GM21367 (cell line): ENCODE measurements at regions not wholly inside any gene's neighbourhood (a gene's known extent, or its start where the extent isn't known, plus 50 kb on each side); places are given as distances from the start of the nearest gene placed in this dataset.

Experiments
- ATAC-seq: cut with Tn5 transposase; IDR thresholded peaks from one replicate; pipeline ENCODE4 v1.9.1; 2021; ENCODE audit not compliant: unreplicated experiment

- ATAC-seq = no peak
Observed at GRCh38 chr2:105652014-105652796, 92.5 kb upstream of the NCK2 start.

GRCh38 chr2:105649534-105649933 lies 95.2 kb upstream of the NCK2 start:
- ATAC-seq = no peak

GRCh38 chr2:105647731-105648130 lies 97.0 kb upstream of the NCK2 start:
- ATAC-seq = no peak

- ATAC-seq = no peak
Observed at GRCh38 chr2:105646774-105647076, 98.0 kb upstream of the NCK2 start.

- ATAC-seq = no peak
Observed at GRCh38 chr2:105645938-105646773, 98.6 kb upstream of the NCK2 start.

GRCh38 chr2:105645031-105645937 lies 99.4 kb upstream of the NCK2 start:
- no peak for ATAC-seq

GRCh38 chr2:105644174-105644980 lies 100.3 kb upstream of the NCK2 start:
- no peak for ATAC-seq

GRCh38 chr2:105643405-105644173 lies 101.1 kb upstream of the NCK2 start:
- no peak for ATAC-seq

GRCh38 chr2:105641389-105641811 lies 103.3 kb upstream of the NCK2 start:
- ATAC-seq = no peak

- ATAC-seq = no peak
Observed at GRCh38 chr2:105640246-105640645, 104.5 kb upstream of the NCK2 start.

- ATAC-seq = no peak
Observed at GRCh38 chr2:105636109-105636740, 108.5 kb upstream of the NCK2 start.

- ATAC-seq = no peak
Observed at GRCh38 chr2:105635564-105635963, 109.1 kb upstream of the NCK2 start.

- ATAC-seq = no peak
Observed at GRCh38 chr2:105634198-105634597, 110.5 kb upstream of the NCK2 start.

GRCh38 chr2:105631922-105632321 lies 112.8 kb upstream of the NCK2 start:
- no peak for ATAC-seq

GRCh38 chr2:105631011-105631410 lies 113.7 kb upstream of the NCK2 start:
- no peak for ATAC-seq

- no peak for ATAC-seq
Observed at GRCh38 chr2:105629634-105630033, 115.1 kb upstream of the NCK2 start.

- ATAC-seq = no peak
Observed at GRCh38 chr2:105627534-105627933, 117.2 kb upstream of the NCK2 start.

- no peak for ATAC-seq
Observed at GRCh38 chr2:105626966-105627340, 117.8 kb upstream of the NCK2 start.

GRCh38 chr2:105626212-105626965 lies 118.3 kb upstream of the NCK2 start:
- no peak for ATAC-seq
